SK-N-SH (cell line): ENCODE measurements at regions not wholly inside any gene's neighbourhood (a gene's known extent, or its start where the extent isn't known, plus 50 kb on each side); places are given as distances from the start of the nearest gene placed in this dataset.

Source experiments
- CTCF ChIA-PET: fragments of 300-600, 350-600 bp; formaldehyde crosslinking; extraction: SDS; loops from one replicate; lab custom pipeline; 2021; lab: Yijun Ruan, JAX
- POLR2A ChIA-PET: fragments of 350-600 bp; sonication (Branson Sonifier 250); formaldehyde crosslinking; extraction: SDS; loops from one replicate; lab custom pipeline; 2020; ENCODE audit warnings: antibody characterized with exemption, inconsistent platforms; lab: Yijun Ruan, JAX
- DNase-seq: peaks from one replicate; pipeline ENCODE4 v3.0.0; 2012
- H2AFZ ChIP-seq: fragments of 200-600 bp; sonication (generic); 2 replicates; pipeline ENCODE4 v1.8.1; 2016; ENCODE audit warnings: antibody characterized with exemption, mild to moderate bottlenecking, low read depth
- H3F3A ChIP-seq: fragments of 200-600 bp; sonication (generic); replicated peaks from 2 replicates; pipeline ENCODE3; 2016; ENCODE audit warnings: antibody characterized with exemption, mild to moderate bottlenecking; ENCODE audit not compliant: insufficient read depth
- H3K27ac ChIP-seq, 2 experiments: fragments of 200-500 bp in 1 of 2; fragments of 200-600 bp in 1 of 2; sonication (Bioruptor generic) in 1 of 2; sonication (generic), shearing (Covaris generic) in 1 of 2; 2 replicates each; pipeline versions ENCODE4 v1.5.1 to v1.6.1; 2014 to 2016; ENCODE audit warnings: low read depth in 2 of 2, inconsistent platforms in 1 of 2, low read length in 1 of 2, mild to moderate bottlenecking in 1 of 2, mixed read lengths in 1 of 2
- H3K27me3 ChIP-seq: fragments of 200-600 bp; sonication (generic), shearing (Covaris generic); 2 replicates; pipeline ENCODE4 v1.6.1; 2016; ENCODE audit warnings: mixed run types; ENCODE audit not compliant: insufficient read depth
- H3K36me3 ChIP-seq, 2 experiments: fragments of 200-500 bp in 1 of 2; fragments of 200-600 bp in 1 of 2; sonication (Bioruptor generic) in 1 of 2; sonication (generic) in 1 of 2; replicated peaks in 1 of 2; 2 replicates each; pipeline versions ENCODE3 to v1.5.1; 2014 to 2016; ENCODE audit warnings: low read length in 1 of 2, mild to moderate bottlenecking in 1 of 2; ENCODE audit not compliant: insufficient read depth in 2 of 2, control insufficient read depth in 1 of 2
- H3K4me1 ChIP-seq, 2 experiments: fragments of 200-500 bp in 1 of 2; fragments of 200-600 bp in 1 of 2; sonication (Bioruptor generic) in 1 of 2; sonication (generic), shearing (Covaris generic) in 1 of 2; 2 replicates each; pipeline versions ENCODE4 v1.5.1 to v1.6.1; 2014 to 2016; ENCODE audit warnings: low read depth in 1 of 2, low read length in 1 of 2, mixed run types in 1 of 2; ENCODE audit not compliant: insufficient read depth in 2 of 2, control insufficient read depth in 1 of 2
- H3K4me2 ChIP-seq: fragments of 200-600 bp; sonication (generic), shearing (Covaris generic); 2 replicates; pipeline ENCODE4 v1.6.1; 2017; ENCODE audit warnings: mixed run types
- H3K4me3 ChIP-seq, 2 experiments: fragments of 200-500 bp in 1 of 2; fragments of 200-600 bp in 1 of 2; sonication (Bioruptor generic) in 1 of 2; sonication (generic), shearing (Covaris generic) in 1 of 2; 2 replicates each; pipeline versions ENCODE4 v1.5.1 to v1.8.1; 2014 to 2016; ENCODE audit warnings: low read depth in 2 of 2, inconsistent platforms in 1 of 2, low read length in 1 of 2, mild to moderate bottlenecking in 1 of 2, mixed read lengths in 1 of 2, moderate library complexity in 1 of 2
- H3K79me2 ChIP-seq: fragments of 200-600 bp; sonication (generic); 2 replicates; pipeline ENCODE4 v1.8.1; 2017; ENCODE audit warnings: mild to moderate bottlenecking; ENCODE audit not compliant: insufficient read depth
- H3K9ac ChIP-seq: fragments of 200-600 bp; sonication (generic); 2 replicates; pipeline ENCODE4 v1.6.1; 2017; ENCODE audit warnings: mixed run types
- H3K9me2 ChIP-seq: fragments of 200-600 bp; sonication (generic); 2 replicates; pipeline ENCODE4 v1.6.1; 2017; ENCODE audit warnings: mixed run types
- H3K9me3 ChIP-seq: fragments of 200-600 bp; sonication (generic); 2 replicates; pipeline ENCODE4 v1.6.1; 2017; ENCODE audit warnings: mixed run types, mild to moderate bottlenecking, moderate library complexity
- H4K20me1 ChIP-seq: fragments of 200-600 bp; sonication (generic); 2 replicates; pipeline ENCODE4 v1.6.1; 2017; ENCODE audit warnings: mild to moderate bottlenecking, mixed run types; ENCODE audit not compliant: insufficient read depth
- CHD2 ChIP-seq: fragments of 150-350 bp; IDR thresholded peaks from 2 replicates; pipeline ENCODE4 v1.6.1; 2018; ENCODE audit warnings: low read length; ENCODE audit not compliant: partially characterized antibody
- ELF1 ChIP-seq: IDR thresholded peaks from 2 replicates; pipeline ENCODE4 v1.4.0; 2012
- FOXM1 ChIP-seq: IDR thresholded peaks from 2 replicates; pipeline ENCODE4 v1.4.0; 2012; ENCODE audit warnings: low read depth, mild to moderate bottlenecking
- GABPA ChIP-seq: IDR thresholded peaks from 2 replicates; pipeline ENCODE4 v1.4.0; 2012; ENCODE audit warnings: low read depth, mild to moderate bottlenecking
- MXI1 ChIP-seq: IDR thresholded peaks from 2 replicates; pipeline ENCODE4 v1.6.1; 2012; ENCODE audit warnings: mild to moderate bottlenecking, low read depth, low read length, improper control_type of control experiment
- NRF1 ChIP-seq: IDR thresholded peaks from 2 replicates; pipeline ENCODE4 v1.6.1; 2012; ENCODE audit warnings: low read depth, mild to moderate bottlenecking, low read length
- RFX5 ChIP-seq: IDR thresholded peaks from 2 replicates; pipeline ENCODE4 v1.6.1; 2012; ENCODE audit warnings: mild to moderate bottlenecking, improper control_type of control experiment, low read length
- SIN3A ChIP-seq: IDR thresholded peaks from 2 replicates; pipeline ENCODE4 v1.6.1; 2012; ENCODE audit warnings: low read depth, mild to moderate bottlenecking, low read length, moderate library complexity, borderline replicate concordance
- WGBS: methylation state at CpG from one replicate; pipeline ENCODE4 v1.1.6; 2017; ENCODE audit warnings: low lambda C conversion rate; 5-methylcytosine and 5-hydroxymethylcytosine counted together
- TF ChIP-seq, protein P1 (sequence below): IDR thresholded peaks from 2 replicates; pipeline ENCODE4 v1.6.1; 2012; ENCODE audit warnings: mild to moderate bottlenecking, low read depth, low read length, moderate library complexity
- TF ChIP-seq, protein P2 (sequence below): fragments of 150-350 bp; IDR thresholded peaks from 2 replicates; pipeline ENCODE4 v1.6.1; 2016; ENCODE audit warnings: mild to moderate bottlenecking, low read depth, low read length
- TF ChIP-seq, protein P3 (sequence below): IDR thresholded peaks from 2 replicates; pipeline ENCODE4 v1.4.0; 2012; ENCODE audit warnings: low read depth, borderline replicate concordance
- TF ChIP-seq, protein P4 (sequence below): fragments of 150-350 bp; IDR thresholded peaks from 2 replicates; pipeline ENCODE4 v1.6.1; 2017; ENCODE audit warnings: antibody characterized with exemption, low read length, low read depth, borderline replicate concordance

DNA sequence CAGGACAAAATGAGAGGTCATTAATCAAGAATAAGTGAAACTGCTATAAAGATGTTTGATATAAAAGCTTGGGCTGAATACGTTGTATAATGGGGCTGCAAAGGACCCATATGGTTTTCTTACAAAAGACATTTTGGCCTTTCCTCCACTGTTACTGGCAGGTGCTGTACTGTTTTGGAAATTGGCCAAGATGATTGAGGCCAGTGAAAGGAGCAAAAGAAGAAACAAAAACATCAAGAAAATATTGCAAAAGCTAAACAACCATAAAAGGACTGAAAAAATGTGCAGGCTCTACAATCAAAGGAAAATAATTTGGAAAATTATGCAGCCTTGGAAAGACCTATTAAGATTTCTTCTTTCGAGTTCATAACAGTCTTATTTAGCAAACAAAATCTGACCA, 222.2 kb upstream of the PPP1R2C start (continued):
- TF ChIP-seq CHD2 (no peak), MXI1 (no peak)
- TF ChIP-seq, protein P1, sequence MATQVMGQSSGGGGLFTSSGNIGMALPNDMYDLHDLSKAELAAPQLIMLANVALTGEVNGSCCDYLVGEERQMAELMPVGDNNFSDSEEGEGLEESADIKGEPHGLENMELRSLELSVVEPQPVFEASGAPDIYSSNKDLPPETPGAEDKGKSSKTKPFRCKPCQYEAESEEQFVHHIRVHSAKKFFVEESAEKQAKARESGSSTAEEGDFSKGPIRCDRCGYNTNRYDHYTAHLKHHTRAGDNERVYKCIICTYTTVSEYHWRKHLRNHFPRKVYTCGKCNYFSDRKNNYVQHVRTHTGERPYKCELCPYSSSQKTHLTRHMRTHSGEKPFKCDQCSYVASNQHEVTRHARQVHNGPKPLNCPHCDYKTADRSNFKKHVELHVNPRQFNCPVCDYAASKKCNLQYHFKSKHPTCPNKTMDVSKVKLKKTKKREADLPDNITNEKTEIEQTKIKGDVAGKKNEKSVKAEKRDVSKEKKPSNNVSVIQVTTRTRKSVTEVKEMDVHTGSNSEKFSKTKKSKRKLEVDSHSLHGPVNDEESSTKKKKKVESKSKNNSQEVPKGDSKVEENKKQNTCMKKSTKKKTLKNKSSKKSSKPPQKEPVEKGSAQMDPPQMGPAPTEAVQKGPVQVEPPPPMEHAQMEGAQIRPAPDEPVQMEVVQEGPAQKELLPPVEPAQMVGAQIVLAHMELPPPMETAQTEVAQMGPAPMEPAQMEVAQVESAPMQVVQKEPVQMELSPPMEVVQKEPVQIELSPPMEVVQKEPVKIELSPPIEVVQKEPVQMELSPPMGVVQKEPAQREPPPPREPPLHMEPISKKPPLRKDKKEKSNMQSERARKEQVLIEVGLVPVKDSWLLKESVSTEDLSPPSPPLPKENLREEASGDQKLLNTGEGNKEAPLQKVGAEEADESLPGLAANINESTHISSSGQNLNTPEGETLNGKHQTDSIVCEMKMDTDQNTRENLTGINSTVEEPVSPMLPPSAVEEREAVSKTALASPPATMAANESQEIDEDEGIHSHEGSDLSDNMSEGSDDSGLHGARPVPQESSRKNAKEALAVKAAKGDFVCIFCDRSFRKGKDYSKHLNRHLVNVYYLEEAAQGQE: no peak

DNA sequence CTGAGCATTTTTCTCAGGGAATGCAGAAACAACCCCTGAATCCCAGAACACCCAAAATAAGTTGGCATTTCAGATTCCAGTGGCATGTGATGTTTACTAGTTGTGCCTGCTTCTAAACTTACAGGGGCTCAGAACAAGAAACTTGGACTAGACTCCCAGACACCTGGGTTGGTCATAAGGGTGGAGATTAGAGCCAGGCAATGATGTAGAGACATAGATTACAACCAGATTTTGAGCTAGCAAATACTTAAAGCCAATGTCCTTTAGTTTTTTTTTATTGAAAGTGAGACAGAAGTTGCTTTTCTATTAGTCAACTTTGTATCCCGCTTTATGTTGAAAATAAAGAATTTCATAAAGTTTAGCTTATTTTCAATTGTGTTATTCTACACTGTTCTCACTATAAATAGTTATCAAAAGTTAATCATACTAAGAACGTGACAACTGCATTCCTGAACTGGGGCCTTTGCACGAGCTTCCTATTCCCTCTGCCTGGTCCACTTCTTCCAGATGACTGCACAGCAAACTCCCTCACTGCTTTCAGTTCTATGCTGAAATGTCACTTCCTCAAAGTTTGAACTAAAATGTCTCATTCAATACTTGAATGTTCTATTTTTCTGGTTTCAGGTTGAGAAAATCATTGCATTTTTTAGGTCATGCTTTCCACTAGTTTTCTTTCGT, 224.7 kb upstream of the PPP1R2C start:
- ChIA-PET CTCF (interaction anchor here (0.6 kb wide), 1 partner anchor 41 kb away, joined by 3 read pairs; no protein-coding TSS in a partner anchor), POLR2A (no interaction called here)
- DNase-seq: no peak
- Histone ChIP-seq H3K9me3 (no peaks in the 10 kb centered on the region), H3K27me3 (no peaks in the 10 kb centered on the region), H3F3A (no peaks in the 10 kb centered on the region), H4K20me1 (no peaks in the 10 kb centered on the region), H3K79me2 (no peaks in the 10 kb centered on the region), H3K9me2 (no peaks in the 10 kb centered on the region), H3K27ac (no peak overlapping the region), H2AFZ (no peak overlapping the region), H3K4me1 (no peaks in the 10 kb centered on the region), H3K9ac (no peak overlapping the region), H3K36me3 (no peaks in the 10 kb centered on the region), H3K4me3 (no peak overlapping the region), H3K4me2 (no peak overlapping the region)
- 11% methylated on average over 4 of the region's 4 CpGs for WGBS
- TF ChIP-seq, protein P2, sequence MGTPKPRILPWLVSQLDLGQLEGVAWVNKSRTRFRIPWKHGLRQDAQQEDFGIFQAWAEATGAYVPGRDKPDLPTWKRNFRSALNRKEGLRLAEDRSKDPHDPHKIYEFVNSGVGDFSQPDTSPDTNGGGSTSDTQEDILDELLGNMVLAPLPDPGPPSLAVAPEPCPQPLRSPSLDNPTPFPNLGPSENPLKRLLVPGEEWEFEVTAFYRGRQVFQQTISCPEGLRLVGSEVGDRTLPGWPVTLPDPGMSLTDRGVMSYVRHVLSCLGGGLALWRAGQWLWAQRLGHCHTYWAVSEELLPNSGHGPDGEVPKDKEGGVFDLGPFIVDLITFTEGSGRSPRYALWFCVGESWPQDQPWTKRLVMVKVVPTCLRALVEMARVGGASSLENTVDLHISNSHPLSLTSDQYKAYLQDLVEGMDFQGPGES: no peak
- TF ChIP-seq, protein P3, sequence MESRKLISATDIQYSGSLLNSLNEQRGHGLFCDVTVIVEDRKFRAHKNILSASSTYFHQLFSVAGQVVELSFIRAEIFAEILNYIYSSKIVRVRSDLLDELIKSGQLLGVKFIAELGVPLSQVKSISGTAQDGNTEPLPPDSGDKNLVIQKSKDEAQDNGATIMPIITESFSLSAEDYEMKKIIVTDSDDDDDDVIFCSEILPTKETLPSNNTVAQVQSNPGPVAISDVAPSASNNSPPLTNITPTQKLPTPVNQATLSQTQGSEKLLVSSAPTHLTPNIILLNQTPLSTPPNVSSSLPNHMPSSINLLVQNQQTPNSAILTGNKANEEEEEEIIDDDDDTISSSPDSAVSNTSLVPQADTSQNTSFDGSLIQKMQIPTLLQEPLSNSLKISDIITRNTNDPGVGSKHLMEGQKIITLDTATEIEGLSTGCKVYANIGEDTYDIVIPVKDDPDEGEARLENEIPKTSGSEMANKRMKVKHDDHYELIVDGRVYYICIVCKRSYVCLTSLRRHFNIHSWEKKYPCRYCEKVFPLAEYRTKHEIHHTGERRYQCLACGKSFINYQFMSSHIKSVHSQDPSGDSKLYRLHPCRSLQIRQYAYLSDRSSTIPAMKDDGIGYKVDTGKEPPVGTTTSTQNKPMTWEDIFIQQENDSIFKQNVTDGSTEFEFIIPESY: no peak
- TF ChIP-seq RFX5 (no peak), GABPA (no peak), SIN3A (no peak), FOXM1 (no peak), NRF1 (no peak), ELF1 (no peak)
- TF ChIP-seq, protein P4, sequence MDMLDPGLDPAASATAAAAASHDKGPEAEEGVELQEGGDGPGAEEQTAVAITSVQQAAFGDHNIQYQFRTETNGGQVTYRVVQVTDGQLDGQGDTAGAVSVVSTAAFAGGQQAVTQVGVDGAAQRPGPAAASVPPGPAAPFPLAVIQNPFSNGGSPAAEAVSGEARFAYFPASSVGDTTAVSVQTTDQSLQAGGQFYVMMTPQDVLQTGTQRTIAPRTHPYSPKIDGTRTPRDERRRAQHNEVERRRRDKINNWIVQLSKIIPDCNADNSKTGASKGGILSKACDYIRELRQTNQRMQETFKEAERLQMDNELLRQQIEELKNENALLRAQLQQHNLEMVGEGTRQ: no peak
